ENCODE measurements at regions not wholly inside any gene's neighbourhood (a gene's known extent, or its start where the extent isn't known, plus 50 kb on each side); places are given as distances from the start of the nearest gene placed in this dataset.

DNA sequence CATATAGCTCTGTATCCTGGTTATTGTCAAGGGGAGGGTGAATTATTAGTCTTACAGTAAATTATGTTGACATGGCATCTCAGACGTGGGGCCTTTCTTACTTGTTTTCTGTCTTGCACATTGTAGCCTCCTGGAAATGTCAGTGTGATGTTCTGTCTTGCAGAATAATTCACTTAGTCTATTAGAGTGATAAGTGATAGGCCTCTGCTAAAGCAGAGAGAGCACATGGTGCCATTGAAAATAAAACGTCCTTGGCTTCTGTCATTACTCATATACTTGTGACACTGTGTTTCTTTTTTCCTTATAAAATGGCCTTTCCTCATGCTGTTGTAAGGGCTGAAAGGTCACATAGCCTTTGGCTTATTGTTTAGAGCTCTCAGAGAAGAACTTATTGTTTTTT is 531.0 kb downstream of the EPM2A start:
- Histone ChIP-seq H3K4me1 (ENCODE audit: control insufficient read depth, insufficient read depth, low read length) (peaks cover 3% of the 10 kb centered on the region; the same call in 1 of the 2 replicates), H3K4me3 (ENCODE audit: low read depth in 2 of 2, low read length in 2 of 2) (no peak overlapping the region)
- no TSS peak for BruUV-seq (replicated peaks)

DNA sequence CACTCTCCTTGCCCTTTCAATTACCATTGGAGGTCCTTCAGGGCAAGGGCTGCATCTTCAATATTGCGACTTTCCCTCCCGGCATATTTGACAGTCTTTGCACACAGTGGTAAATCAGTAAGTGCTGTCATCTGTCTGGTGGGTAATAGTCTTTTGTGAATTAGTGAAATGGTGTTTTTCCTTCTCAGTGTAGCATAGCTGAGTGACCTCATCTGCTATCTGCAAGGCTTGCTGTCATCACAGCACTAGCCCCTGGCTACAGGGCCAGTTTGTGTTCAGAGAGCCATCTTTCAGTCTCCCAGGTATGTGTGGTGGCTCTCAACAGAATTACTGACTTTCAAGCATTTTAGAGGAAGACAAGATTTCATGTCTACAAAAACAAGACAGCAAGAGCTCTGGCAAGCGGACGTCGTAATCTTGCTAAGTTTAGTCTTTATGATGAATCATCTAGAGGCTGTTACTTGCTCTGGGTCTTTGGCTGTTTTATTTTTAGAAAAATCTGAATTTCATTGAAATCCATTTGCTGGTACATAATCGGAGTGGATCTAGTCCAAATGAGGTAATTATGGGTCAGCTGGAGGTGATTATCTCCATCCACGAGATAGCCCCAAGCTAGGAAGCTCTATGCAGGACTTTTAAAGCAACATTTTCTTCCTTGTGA is 528.9 kb downstream of the EPM2A start:
- no peaks in the 10 kb centered on the region for H3K4me1 ChIP-seq (ENCODE audit: control insufficient read depth, insufficient read depth, low read length)
- no peaks in the 10 kb centered on the region for H3K36me3 ChIP-seq (ENCODE audit: control insufficient read depth, insufficient read depth, low read length)
- TF ChIP-seq POLR2AphosphoS5 (IDR thresholded peaks at IDR 0.05; ENCODE audit: low read depth, low read length) (no peak), TCF7L2 (IDR thresholded peaks at IDR 0.05; ENCODE audit: low read depth, low read length) (no peak), SIN3A (IDR thresholded peaks at IDR 0.05; ENCODE audit: borderline replicate concordance, insufficient read depth, low read depth, low read length) (no peak)
- TF ChIP-seq, protein P1, sequence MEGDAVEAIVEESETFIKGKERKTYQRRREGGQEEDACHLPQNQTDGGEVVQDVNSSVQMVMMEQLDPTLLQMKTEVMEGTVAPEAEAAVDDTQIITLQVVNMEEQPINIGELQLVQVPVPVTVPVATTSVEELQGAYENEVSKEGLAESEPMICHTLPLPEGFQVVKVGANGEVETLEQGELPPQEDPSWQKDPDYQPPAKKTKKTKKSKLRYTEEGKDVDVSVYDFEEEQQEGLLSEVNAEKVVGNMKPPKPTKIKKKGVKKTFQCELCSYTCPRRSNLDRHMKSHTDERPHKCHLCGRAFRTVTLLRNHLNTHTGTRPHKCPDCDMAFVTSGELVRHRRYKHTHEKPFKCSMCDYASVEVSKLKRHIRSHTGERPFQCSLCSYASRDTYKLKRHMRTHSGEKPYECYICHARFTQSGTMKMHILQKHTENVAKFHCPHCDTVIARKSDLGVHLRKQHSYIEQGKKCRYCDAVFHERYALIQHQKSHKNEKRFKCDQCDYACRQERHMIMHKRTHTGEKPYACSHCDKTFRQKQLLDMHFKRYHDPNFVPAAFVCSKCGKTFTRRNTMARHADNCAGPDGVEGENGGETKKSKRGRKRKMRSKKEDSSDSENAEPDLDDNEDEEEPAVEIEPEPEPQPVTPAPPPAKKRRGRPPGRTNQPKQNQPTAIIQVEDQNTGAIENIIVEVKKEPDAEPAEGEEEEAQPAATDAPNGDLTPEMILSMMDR (IDR thresholded peaks at IDR 0.05) = no peak
- DNase-seq (ENCODE audit: low read depth, low spot score) (no peak), ATAC-seq (no peak)
- ChIA-PET POLR2A (no interaction called here), CTCF (no interaction called here)
- no peak overlapping the region for H3K4me3 ChIP-seq (ENCODE audit: low read depth in 2 of 2, low read length in 2 of 2)
- no peak overlapping the region for H3K27ac ChIP-seq (ENCODE audit: low read length)
- H3K27me3 ChIP-seq (ENCODE audit: control insufficient read depth, insufficient read depth, low read length) = no peaks in the 10 kb centered on the region
- in situ Hi-C loops (cut with HindIII; ENCODE audit: low pct_unique_long_range_greater_than_20kb, low sequenced_read_pairs) = no loop called here
- intact Hi-C loops (cut with micrococcal nuclease; ENCODE audit: unreplicated experiment) = no loop called here
- no peaks in the 10 kb centered on the region for H3K9me3 ChIP-seq (ENCODE audit: control insufficient read depth, insufficient read depth, low read depth, low read length)
- BruUV-seq (replicated peaks) = no TSS peak

More for the DNA sequence above, 531.0 kb downstream of the EPM2A start:
- CTCF ChIA-PET = no interaction called here
- ATAC-seq (no peak), DNase-seq (ENCODE audit: low read depth, low spot score) (no peak)
- no peak overlapping the region for H3K27ac ChIP-seq (ENCODE audit: low read length)
- no peaks in the 10 kb centered on the region for H3K36me3 ChIP-seq (ENCODE audit: control insufficient read depth, insufficient read depth, low read length)
- TF ChIP-seq SIN3A (IDR thresholded peaks at IDR 0.05; ENCODE audit: borderline replicate concordance, insufficient read depth, low read depth, low read length) = no peak
- TF ChIP-seq, protein P1 (IDR thresholded peaks at IDR 0.05) = no peak
- TF ChIP-seq POLR2AphosphoS5 (IDR thresholded peaks at IDR 0.05; ENCODE audit: low read depth, low read length) = no peak
- no peak for TF ChIP-seq TCF7L2 (IDR thresholded peaks at IDR 0.05; ENCODE audit: low read depth, low read length)
- no peak for TF ChIP-seq REST (IDR thresholded peaks at IDR 0.05; ENCODE audit: insufficient read depth in 1 of 2, low read depth in 2 of 2, low read length in 1 of 2)
- POLR2A ChIA-PET = no interaction called here
- H3K27me3 ChIP-seq (ENCODE audit: control insufficient read depth, insufficient read depth, low read length) = no peaks in the 10 kb centered on the region
- no peaks in the 10 kb centered on the region for H3K9me3 ChIP-seq (ENCODE audit: control insufficient read depth, insufficient read depth, low read depth, low read length)
- intact Hi-C loops (cut with micrococcal nuclease; ENCODE audit: unreplicated experiment) (no loop called here), in situ Hi-C loops (cut with HindIII; ENCODE audit: low pct_unique_long_range_greater_than_20kb, low sequenced_read_pairs) (no loop called here)
